ENCODE measurements at regions not wholly inside any gene's neighbourhood (a gene's known extent, or its start where the extent isn't known, plus 50 kb on each side); places are given as distances from the start of the nearest gene placed in this dataset.

GRCh38 chr15:61308437-61308836, 79.3 kb upstream of the RORA start:
- no peaks in the 10 kb centered on the region for H3K9me3 ChIP-seq (ENCODE audit: control insufficient read depth, low read length)

GRCh38 chr15:61307474-61307873, 78.4 kb upstream of the RORA start:
- intact Hi-C loops (cut with DNase I): no loop called here
- Histone ChIP-seq H3K4me1 (ENCODE audit: control insufficient read depth, insufficient read depth, low read length) (no peaks in the 10 kb centered on the region), H3K27me3 (ENCODE audit: control insufficient read depth, insufficient read depth) (no peaks in the 10 kb centered on the region), H3K9me3 (ENCODE audit: control insufficient read depth, low read length) (no peaks in the 10 kb centered on the region), H3K4me3 (ENCODE audit: low read length) (no peak overlapping the region), H3K27ac (ENCODE audit: low read length) (no peak overlapping the region)
- DNase-seq (no peak), ATAC-seq (no peak)
- 81% methylated on average over 5 of the region's 5 CpGs for whole genome bisulfite sequencing

More at GRCh38 chr15:61308437-61308836, 79.3 kb upstream of the RORA start:
- no peak for DNase-seq
- intact Hi-C loops (cut with DNase I): no loop called here
- no peak overlapping the region for H3K27ac ChIP-seq (ENCODE audit: low read length)
- no peaks in the 10 kb centered on the region for H3K27me3 ChIP-seq (ENCODE audit: control insufficient read depth, insufficient read depth)
- H3K4me1 ChIP-seq (ENCODE audit: control insufficient read depth, insufficient read depth, low read length): no peaks in the 10 kb centered on the region
- no peak overlapping the region for H3K4me3 ChIP-seq (ENCODE audit: low read length)
- 87% methylated on average over 2 of the region's 2 CpGs for whole genome bisulfite sequencing
- ATAC-seq: no peak

DNA sequence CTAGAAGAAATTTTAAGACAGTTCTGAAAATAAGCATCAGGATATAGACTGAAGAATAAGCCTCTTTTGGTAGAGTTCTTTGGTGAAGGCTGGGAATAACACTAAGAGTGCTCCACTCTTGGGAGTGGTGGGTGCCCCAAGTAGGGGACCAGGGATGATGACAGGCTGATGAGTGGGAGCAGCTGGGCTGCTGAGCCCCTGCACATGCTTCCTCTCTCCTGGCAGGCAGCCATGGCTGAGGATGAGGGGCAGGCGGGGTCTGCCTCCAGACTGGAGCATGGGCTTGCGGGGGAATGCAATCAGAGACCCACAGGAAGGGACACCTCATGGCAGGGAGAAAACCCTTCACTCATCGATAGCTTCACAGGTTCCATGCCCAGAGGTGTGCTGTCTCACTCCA, 72.6 kb upstream of the RORA start:
- no peak overlapping the region for H3K4me3 ChIP-seq (ENCODE audit: low read length)
- H3K4me1 ChIP-seq (ENCODE audit: control insufficient read depth, insufficient read depth, low read length): no peaks in the 10 kb centered on the region
- intact Hi-C loops (cut with DNase I): no loop called here
- H3K27me3 ChIP-seq (ENCODE audit: control insufficient read depth, insufficient read depth): no peaks in the 10 kb centered on the region
- no peaks in the 10 kb centered on the region for H3K9me3 ChIP-seq (ENCODE audit: control insufficient read depth, low read length)
- no peak for DNase-seq
- WGBS: 72% methylated on average over 3 of the region's 3 CpGs
- no peak for ATAC-seq
- no peak overlapping the region for H3K27ac ChIP-seq (ENCODE audit: low read length)

GRCh38 chr15:61299075-61299763, 70.1 kb upstream of the RORA start:
- Histone ChIP-seq H3K27me3 (ENCODE audit: control insufficient read depth, insufficient read depth) (no peaks in the 10 kb centered on the region), H3K4me3 (ENCODE audit: low read length) (no peak overlapping the region), H3K4me1 (ENCODE audit: control insufficient read depth, insufficient read depth, low read length) (no peaks in the 10 kb centered on the region), H3K27ac (ENCODE audit: low read length) (no peak overlapping the region), H3K9me3 (ENCODE audit: control insufficient read depth, low read length) (no peaks in the 10 kb centered on the region)
- DNase-seq (no peak), ATAC-seq (peak in 1 of 2 donors; percentile 29)
- intact Hi-C loops (cut with DNase I): no loop called here
- WGBS: 62% methylated on average over 4 of the region's 4 CpGs

DNA sequence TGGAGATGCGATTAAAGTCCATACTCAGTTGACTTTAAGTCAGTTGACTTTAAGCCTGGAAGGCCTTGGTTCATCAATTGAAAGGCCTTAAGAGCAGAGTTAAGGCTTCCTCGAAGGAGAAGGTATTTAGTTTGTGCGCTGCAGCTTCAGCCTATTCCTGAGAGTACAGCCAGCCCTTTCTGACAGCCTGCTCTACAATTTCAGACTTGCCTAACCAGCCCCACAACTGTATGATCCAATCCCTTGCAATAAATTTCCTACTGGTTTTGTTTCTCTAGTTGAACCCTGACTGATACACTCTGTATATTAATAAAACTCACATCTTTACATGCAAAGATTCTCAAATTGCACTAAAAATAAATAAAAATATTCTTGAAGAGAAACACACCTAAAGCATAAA, 66.1 kb upstream of the RORA start:
- DNase-seq (no peak), ATAC-seq (no peak)
- 86% methylated on average over 3 of the region's 3 CpGs for WGBS
- no peak overlapping the region for H3K4me3 ChIP-seq (ENCODE audit: low read length)
- H3K4me1 ChIP-seq (ENCODE audit: control insufficient read depth, insufficient read depth, low read length): no peaks in the 10 kb centered on the region
- no peaks in the 10 kb centered on the region for H3K27me3 ChIP-seq (ENCODE audit: control insufficient read depth, insufficient read depth)
- intact Hi-C loops (cut with DNase I): no loop called here
- no peaks in the 10 kb centered on the region for H3K9me3 ChIP-seq (ENCODE audit: control insufficient read depth, low read length)
- no peak overlapping the region for H3K27ac ChIP-seq (ENCODE audit: low read length)

DNA sequence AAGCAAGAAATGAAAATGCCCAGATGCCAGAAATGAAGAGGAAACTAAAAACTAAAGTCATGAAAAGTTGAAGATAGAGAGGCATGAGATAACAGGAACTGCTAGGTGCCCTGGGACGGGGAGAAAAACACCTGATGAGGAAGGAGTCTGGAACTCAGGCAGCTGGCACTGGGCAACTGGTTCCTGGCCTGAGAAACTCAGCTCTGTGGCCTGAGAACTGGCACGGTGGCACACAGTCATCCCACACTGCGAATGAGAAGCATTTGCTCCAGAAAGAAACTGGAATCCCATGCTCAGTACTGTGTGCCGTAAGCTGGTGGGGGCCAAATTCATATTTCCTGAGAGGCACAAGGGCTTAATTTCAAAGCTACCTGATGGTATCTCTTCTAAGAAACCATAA, 53.6 kb upstream of the RORA start:
- Histone ChIP-seq H3K4me1 (ENCODE audit: control insufficient read depth, insufficient read depth, low read length) (no peaks in the 10 kb centered on the region), H3K27me3 (ENCODE audit: control insufficient read depth, insufficient read depth) (no peaks in the 10 kb centered on the region), H3K27ac (ENCODE audit: low read length) (no peak overlapping the region), H3K9me3 (ENCODE audit: control insufficient read depth, low read length) (no peaks in the 10 kb centered on the region), H3K4me3 (ENCODE audit: low read length) (no peak overlapping the region)
- DNase-seq (no peak), ATAC-seq (no peak)
- intact Hi-C loops (cut with DNase I): no loop called here
- WGBS: 81% methylated on average over 4 of the region's 4 CpGs

- H3K27me3 ChIP-seq (ENCODE audit: control insufficient read depth, insufficient read depth): no peaks in the 10 kb centered on the region
- no peaks in the 10 kb centered on the region for H3K4me1 ChIP-seq (ENCODE audit: control insufficient read depth, insufficient read depth, low read length)
- no peaks in the 10 kb centered on the region for H3K9me3 ChIP-seq (ENCODE audit: control insufficient read depth, low read length)
- DNase-seq (no peak), ATAC-seq (no peak)
- intact Hi-C loops (cut with DNase I): no loop called here
- H3K4me3 ChIP-seq (ENCODE audit: low read length): no peak overlapping the region
- H3K27ac ChIP-seq (ENCODE audit: low read length): no peak overlapping the region
- WGBS: 79% methylated on average over 1 of the region's 1 CpG
These were observed 52.2 kb upstream of the RORA start for GRCh38 chr15:61281328-61281727.

All from right cardiac atrium (tissue), 5 donors.